ENCODE measurements at regions not wholly inside any gene's neighbourhood (a gene's known extent, or its start where the extent isn't known, plus 50 kb on each side); places are given as distances from the start of the nearest gene placed in this dataset.

- H3K4me2 ChIP-seq (replicated peaks; ENCODE audit: low read depth, low read length, poor library complexity, severe bottlenecking): no peak overlapping the region
- ChIA-PET CTCF (no interaction called here), POLR2A (no interaction called here)
- H3K27me3 ChIP-seq (replicated peaks in 1 of 4; ENCODE audit: control extremely low read depth in 1 of 4, control insufficient read depth in 3 of 4, insufficient read depth in 4 of 4, low read length in 3 of 4): no peaks in the 10 kb centered on the region
- ATAC-seq (ENCODE audit: low read depth): no peak
- no peaks in the 10 kb centered on the region for H3K4me1 Mint-ChIP-seq
- no peaks in the 10 kb centered on the region for H3K9me3 ChIP-seq (ENCODE audit: control extremely low read depth in 1 of 3, control insufficient read depth in 2 of 3, insufficient read depth in 1 of 3, low read length in 2 of 3)
- no peak overlapping the region for H2AFZ ChIP-seq (ENCODE audit: insufficient read depth, low read depth, low read length, poor library complexity, severe bottlenecking)
- no peaks in the 10 kb centered on the region for H3K4me1 ChIP-seq (ENCODE audit: control insufficient read depth in 2 of 2, insufficient read depth in 2 of 2, low read length in 2 of 2)
- no peaks in the 10 kb centered on the region for H3K27me3 Mint-ChIP-seq
- H3K4me3 Mint-ChIP-seq: no peak overlapping the region
- H4K20me1 ChIP-seq (ENCODE audit: control insufficient read depth, insufficient read depth, low read length, poor library complexity, severe bottlenecking): no peaks in the 10 kb centered on the region
- H3K27ac Mint-ChIP-seq: no peak overlapping the region
- no peak overlapping the region for H3K9ac ChIP-seq (ENCODE audit: low read length)
- H3K36me3 ChIP-seq (replicated peaks in 1 of 2; ENCODE audit: control extremely low read depth in 1 of 2, control insufficient read depth in 1 of 2, extremely low read depth in 1 of 2, insufficient read depth in 2 of 2, low read length in 1 of 2): no peaks in the 10 kb centered on the region
- TF ChIP-seq CTCF (IDR thresholded peaks at IDR 0.05): no peak
- no peak for TF ChIP-seq EZH2 (IDR thresholded peaks at IDR 0.05; ENCODE audit: borderline replicate concordance, insufficient read depth, low read depth, low read length, poor library complexity, severe bottlenecking)
- intact Hi-C loops (cut with micrococcal nuclease): no loop called here
- no peak for DNase-seq
- no peaks in the 10 kb centered on the region for H3K9me3 Mint-ChIP-seq (ENCODE audit: insufficient read depth)
- no CpG with 5 or more reads among the region's 2 CpGs for WGBS (ENCODE audit: insufficient coverage)
- no peaks in the 10 kb centered on the region for H3K79me2 ChIP-seq (ENCODE audit: control insufficient read depth, insufficient read depth, low read length)
- H3K4me3 ChIP-seq (ENCODE audit: control extremely low read depth in 1 of 5, extremely low read depth in 1 of 5, insufficient read depth in 1 of 5, low read depth in 2 of 5, low read length in 4 of 5): no peak overlapping the region
- no peak overlapping the region for H3K27ac ChIP-seq (ENCODE audit: low read length in 2 of 2)
These were observed 318.6 kb downstream of the CSNK1G3 start for GRCh38 chr5:123830575-123830974.

- H3K27ac Mint-ChIP-seq: no peak overlapping the region
- WGBS (ENCODE audit: insufficient coverage): no CpG with 5 or more reads among the region's 2 CpGs
- no peaks in the 10 kb centered on the region for H3K27me3 ChIP-seq (replicated peaks in 1 of 4; ENCODE audit: control extremely low read depth in 1 of 4, control insufficient read depth in 3 of 4, insufficient read depth in 4 of 4, low read length in 3 of 4)
- H3K27me3 Mint-ChIP-seq: no peaks in the 10 kb centered on the region
- DNase-seq (no peak), ATAC-seq (ENCODE audit: low read depth) (no peak)
- no peaks in the 10 kb centered on the region for H4K20me1 ChIP-seq (ENCODE audit: control insufficient read depth, insufficient read depth, low read length, poor library complexity, severe bottlenecking)
- no peaks in the 10 kb centered on the region for H3K79me2 ChIP-seq (ENCODE audit: control insufficient read depth, insufficient read depth, low read length)
- H3K9me3 Mint-ChIP-seq (ENCODE audit: insufficient read depth): peaks cover 5% of the 10 kb centered on the region
- no peaks in the 10 kb centered on the region for H3K36me3 ChIP-seq (replicated peaks in 1 of 2; ENCODE audit: control extremely low read depth in 1 of 2, control insufficient read depth in 1 of 2, extremely low read depth in 1 of 2, insufficient read depth in 2 of 2, low read length in 1 of 2)
- ChIA-PET CTCF (interaction anchor here (1.2 kb wide), 1 partner anchor 13 kb away, joined by 3 read pairs; no protein-coding TSS in a partner anchor), POLR2A (no interaction called here)
- no peaks in the 10 kb centered on the region for H3K4me1 ChIP-seq (ENCODE audit: control insufficient read depth in 2 of 2, insufficient read depth in 2 of 2, low read length in 2 of 2)
- intact Hi-C loops (cut with micrococcal nuclease): no loop called here
- H3K4me3 Mint-ChIP-seq: no peak overlapping the region
- H2AFZ ChIP-seq (ENCODE audit: insufficient read depth, low read depth, low read length, poor library complexity, severe bottlenecking): no peak overlapping the region
- H3K4me2 ChIP-seq (replicated peaks; ENCODE audit: low read depth, low read length, poor library complexity, severe bottlenecking): no peak overlapping the region
- H3K9me3 ChIP-seq (ENCODE audit: control extremely low read depth in 1 of 3, control insufficient read depth in 2 of 3, insufficient read depth in 1 of 3, low read length in 2 of 3): peaks cover 0 to 3% (median 0%) of the 10 kb centered on the region in 3 donors
- H3K4me1 Mint-ChIP-seq: no peaks in the 10 kb centered on the region
- TF ChIP-seq CTCF (IDR thresholded peaks at IDR 0.05) (no peak), EZH2 (IDR thresholded peaks at IDR 0.05; ENCODE audit: borderline replicate concordance, insufficient read depth, low read depth, low read length, poor library complexity, severe bottlenecking) (no peak)
- H3K4me3 ChIP-seq (ENCODE audit: control extremely low read depth in 1 of 5, extremely low read depth in 1 of 5, insufficient read depth in 1 of 5, low read depth in 2 of 5, low read length in 4 of 5): no peak overlapping the region
- no peak overlapping the region for H3K27ac ChIP-seq (ENCODE audit: low read length in 2 of 2)
- H3K9ac ChIP-seq (ENCODE audit: low read length): no peak overlapping the region
These were observed 315.8 kb downstream of the CSNK1G3 start for GRCh38 chr5:123827811-123828210.
